Epithelial cell of proximal tubule (primary cell): ENCODE measurements at regions not wholly inside any gene's neighbourhood (a gene's known extent, or its start where the extent isn't known, plus 50 kb on each side); places are given as distances from the start of the nearest gene placed in this dataset.

Experiments
- DNase-seq: peaks from one replicate; pipeline ENCODE4 v3.0.0-alpha.2; 2011; ENCODE audit warnings: low read depth
- H3K4me3 ChIP-seq: 2 replicates; pipeline ENCODE4 v1.5.1; 2011; ENCODE audit warnings: low read depth, mild to moderate bottlenecking, low read length
- TF ChIP-seq, protein P1 (sequence below): conservative IDR thresholded peaks from 2 replicates; pipeline ENCODE4 v1.5.1; 2012; ENCODE audit warnings: low read depth, mild to moderate bottlenecking, low read length

- TF ChIP-seq, protein P1, sequence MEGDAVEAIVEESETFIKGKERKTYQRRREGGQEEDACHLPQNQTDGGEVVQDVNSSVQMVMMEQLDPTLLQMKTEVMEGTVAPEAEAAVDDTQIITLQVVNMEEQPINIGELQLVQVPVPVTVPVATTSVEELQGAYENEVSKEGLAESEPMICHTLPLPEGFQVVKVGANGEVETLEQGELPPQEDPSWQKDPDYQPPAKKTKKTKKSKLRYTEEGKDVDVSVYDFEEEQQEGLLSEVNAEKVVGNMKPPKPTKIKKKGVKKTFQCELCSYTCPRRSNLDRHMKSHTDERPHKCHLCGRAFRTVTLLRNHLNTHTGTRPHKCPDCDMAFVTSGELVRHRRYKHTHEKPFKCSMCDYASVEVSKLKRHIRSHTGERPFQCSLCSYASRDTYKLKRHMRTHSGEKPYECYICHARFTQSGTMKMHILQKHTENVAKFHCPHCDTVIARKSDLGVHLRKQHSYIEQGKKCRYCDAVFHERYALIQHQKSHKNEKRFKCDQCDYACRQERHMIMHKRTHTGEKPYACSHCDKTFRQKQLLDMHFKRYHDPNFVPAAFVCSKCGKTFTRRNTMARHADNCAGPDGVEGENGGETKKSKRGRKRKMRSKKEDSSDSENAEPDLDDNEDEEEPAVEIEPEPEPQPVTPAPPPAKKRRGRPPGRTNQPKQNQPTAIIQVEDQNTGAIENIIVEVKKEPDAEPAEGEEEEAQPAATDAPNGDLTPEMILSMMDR, result no peak
- DNase-seq, result no peak
- H3K4me3 ChIP-seq, result no peak overlapping the region
Observed at GRCh38 chr13:84234416-84234815, 352.1 kb upstream of the SLITRK1 start.

DNA sequence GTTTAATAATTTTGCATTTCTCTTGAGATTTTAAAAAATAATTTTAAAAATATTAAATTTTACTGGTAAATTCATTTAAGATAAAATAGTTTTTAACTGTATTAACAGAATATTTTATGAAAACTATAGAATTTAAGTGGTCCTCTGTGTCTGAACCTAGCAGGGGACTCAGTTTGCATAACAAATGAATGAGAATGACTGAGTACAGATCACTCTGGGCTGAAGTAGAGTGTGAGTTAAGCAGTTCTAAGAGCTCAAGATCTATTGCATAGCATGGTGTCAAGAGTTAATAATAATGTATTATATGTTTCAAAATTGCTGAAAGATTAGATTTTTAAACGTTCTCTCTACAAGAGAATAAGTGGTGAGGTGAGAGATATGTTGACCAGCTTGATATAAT lies 348.3 kb upstream of the SLITRK1 start:
- no peak for DNase-seq
- H3K4me3 ChIP-seq, result no peak overlapping the region
- TF ChIP-seq, protein P1, result no peak

DNA sequence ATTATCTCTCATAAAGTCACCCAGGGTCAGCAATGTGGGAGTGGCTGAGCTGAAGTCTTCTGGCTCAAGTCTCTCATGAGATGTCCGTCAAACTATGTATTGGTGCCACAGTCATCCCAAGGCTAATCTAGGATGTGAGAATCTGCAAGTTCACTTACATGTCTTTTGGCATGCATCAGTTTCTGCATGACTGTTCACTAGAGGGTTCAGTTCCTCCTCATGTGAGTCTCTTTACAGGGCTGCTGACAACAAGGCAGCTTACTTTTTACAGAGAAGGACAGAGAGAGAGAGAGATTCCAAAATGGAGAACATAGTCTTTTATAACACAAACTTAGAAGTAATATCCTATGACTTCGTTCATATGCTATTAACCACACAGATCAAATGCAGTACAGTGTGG lies 328.8 kb upstream of the SLITRK1 start:
- H3K4me3 ChIP-seq, result no peak overlapping the region
- DNase-seq, result no peak
- TF ChIP-seq, protein P1, result no peak

GRCh38 chr13:84208246-84208910 lies 326.1 kb upstream of the SLITRK1 start:
- DNase-seq, result no peak
- TF ChIP-seq, protein P1, result no peak
- H3K4me3 ChIP-seq, result no peak overlapping the region

- no peak for DNase-seq
- TF ChIP-seq, protein P1, result no peak
- H3K4me3 ChIP-seq, result no peak overlapping the region
Observed at GRCh38 chr13:84207509-84207908, 325.2 kb upstream of the SLITRK1 start.

DNA sequence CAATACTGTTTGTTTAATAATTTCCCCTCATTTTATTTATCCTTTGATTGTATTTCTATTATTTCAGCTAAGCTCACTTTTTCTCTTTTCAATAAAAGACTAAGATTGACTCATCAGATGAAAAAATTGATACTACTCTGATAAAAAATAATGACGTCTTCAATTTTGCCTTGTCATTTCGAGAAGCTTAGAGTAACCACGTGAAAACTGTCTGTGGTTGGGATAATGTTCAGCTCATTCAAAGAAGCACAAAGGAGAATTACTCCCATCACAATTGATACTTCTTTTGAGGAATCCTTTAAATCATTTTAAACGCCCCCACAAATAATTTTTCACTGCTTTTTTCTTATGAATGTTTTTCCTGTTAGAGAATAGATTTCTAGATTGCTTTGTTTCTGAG lies 318.7 kb upstream of the SLITRK1 start:
- TF ChIP-seq, protein P1, result no peak
- no peak overlapping the region for H3K4me3 ChIP-seq
- DNase-seq, result no peak

- H3K4me3 ChIP-seq, result no peak overlapping the region
- DNase-seq, result peak; percentile 23
- TF ChIP-seq, protein P1, result no peak
Observed at GRCh38 chr13:84192125-84192524, 309.9 kb upstream of the SLITRK1 start.
